PFSK-1 (cell line): ENCODE measurements at regions not wholly inside any gene's neighbourhood (a gene's known extent, or its start where the extent isn't known, plus 50 kb on each side); places are given as distances from the start of the nearest gene placed in this dataset.

Experiments used
- POLR2AphosphoS5 ChIP-seq: IDR thresholded peaks from 2 replicates; pipeline ENCODE4 v1.6.1; 2012; ENCODE audit warnings: low read depth, mild to moderate bottlenecking, control low read depth, low read length, moderate library complexity
- SIN3A ChIP-seq: IDR thresholded peaks from 2 replicates; pipeline ENCODE4 v1.6.1; 2012; ENCODE audit warnings: mild to moderate bottlenecking, low read length, moderate library complexity, borderline replicate concordance; ENCODE audit not compliant: insufficient read depth

GRCh38 chr5:13591621-13592020 lies 352.9 kb downstream of the DNAH5 start:
- TF ChIP-seq POLR2AphosphoS5 (no peak), SIN3A (no peak)
